Retina (tissue), 1 donor: ENCODE measurements at regions not wholly inside any gene's neighbourhood (a gene's known extent, or its start where the extent isn't known, plus 50 kb on each side); places are given as distances from the start of the nearest gene placed in this dataset.
"Not testable (repeated sequence)": the region's sequence is repeated elsewhere in the genome, so short reads cannot be mapped to it uniquely, and the experiment has no call there.

Experiments used
- DNase-seq: peaks from one replicate; pipeline ENCODE4 v3.0.0-alpha.2; 2016

- no peak for DNase-seq
Observed at GRCh38 chr3:154973851-154974250, 106.3 kb upstream of the MME start.

GRCh38 chr3:154972951-154973350 is 107.2 kb upstream of the MME start:
- no peak for DNase-seq

DNA sequence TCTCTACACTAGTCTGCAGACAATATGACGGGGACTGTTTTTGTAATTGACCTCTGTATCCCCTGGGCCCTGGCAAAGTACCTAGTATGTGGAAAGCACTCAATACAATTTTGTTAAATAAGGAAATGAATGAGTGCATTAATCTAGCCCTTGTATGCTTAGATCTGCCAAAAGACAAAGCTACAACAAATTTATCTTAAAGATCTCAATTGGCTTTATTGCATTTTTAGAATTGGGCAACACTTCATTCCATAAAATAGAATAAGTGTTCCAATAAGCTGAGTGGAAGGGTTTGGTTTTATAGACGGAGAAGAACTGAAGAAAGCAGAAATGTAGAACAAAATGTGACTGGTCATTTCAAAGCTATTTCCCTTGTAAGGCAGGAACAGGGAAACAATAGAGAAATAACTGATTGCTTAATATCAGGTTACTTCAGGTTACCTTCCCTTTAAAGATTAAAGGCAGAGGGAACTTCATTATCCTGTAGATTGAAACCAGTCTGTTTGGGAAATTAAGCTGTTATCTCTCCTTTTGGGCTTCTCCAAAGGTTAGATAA is 108.3 kb upstream of the MME start:
- DNase-seq, result no peak

DNA sequence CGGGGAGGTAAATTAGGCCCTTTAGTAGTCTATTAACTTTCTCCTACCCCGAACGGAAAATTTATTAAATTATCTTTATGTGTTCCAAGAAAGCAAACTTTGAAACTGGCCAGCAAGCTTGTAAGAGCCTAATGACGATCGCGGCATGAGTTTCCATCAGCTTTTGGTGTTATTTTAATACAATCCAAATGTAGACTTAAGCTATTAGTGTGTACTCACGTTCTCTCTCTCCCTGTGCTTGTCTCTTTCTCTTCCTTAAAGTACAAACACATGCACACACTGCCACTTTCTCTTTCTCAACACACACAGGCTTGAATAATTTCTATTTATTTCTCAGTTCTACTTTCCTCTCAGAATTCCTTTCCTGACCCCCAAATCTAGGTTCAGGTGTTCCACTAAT is 108.8 kb upstream of the MME start:
- no peak for DNase-seq

- DNase-seq, result no peak
Observed at GRCh38 chr3:154970797-154971196, 109.3 kb upstream of the MME start.

DNA sequence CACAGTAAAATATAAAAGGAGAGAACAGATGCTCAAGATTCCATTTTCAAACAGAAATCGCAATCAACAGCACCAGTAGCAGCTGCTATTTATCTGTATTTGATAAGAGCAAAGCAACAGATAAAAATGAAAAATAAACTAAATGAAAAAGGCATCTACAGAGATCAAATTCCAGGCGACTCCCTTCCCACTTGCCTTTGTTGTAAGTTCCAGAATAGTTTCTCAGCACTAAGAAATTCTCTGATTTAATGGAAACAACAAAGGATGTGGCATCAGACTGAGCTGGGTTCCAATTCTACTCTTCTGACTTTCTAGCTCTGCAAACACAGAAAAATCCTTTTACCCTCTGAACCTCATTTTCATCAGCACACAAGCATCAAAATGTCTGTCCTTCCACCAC is 110.8 kb upstream of the MME start:
- DNase-seq, result no peak

- no peak for DNase-seq
Observed at GRCh38 chr3:154967090-154967489, 113.0 kb upstream of the MME start.

DNA sequence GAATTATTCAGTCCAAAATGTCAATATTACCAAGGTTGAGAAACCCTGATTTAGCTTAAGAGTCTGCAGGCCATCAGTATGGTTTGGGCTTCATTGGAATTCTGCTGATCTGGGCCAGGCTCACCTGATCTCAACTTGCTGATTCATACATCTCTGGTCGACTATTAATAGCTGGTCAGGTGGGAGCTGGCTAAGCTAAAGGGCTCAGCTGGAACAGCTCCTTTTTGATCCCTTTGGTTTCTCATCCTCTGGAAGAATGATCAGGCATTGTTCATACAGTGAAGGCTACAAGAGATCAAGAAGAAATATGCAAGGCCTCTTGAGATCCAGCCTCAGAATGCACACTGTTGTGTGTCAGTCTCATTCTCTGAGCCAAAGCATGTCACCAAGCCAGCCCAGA is 123.3 kb upstream of the MME start:
- no peak for DNase-seq

DNA sequence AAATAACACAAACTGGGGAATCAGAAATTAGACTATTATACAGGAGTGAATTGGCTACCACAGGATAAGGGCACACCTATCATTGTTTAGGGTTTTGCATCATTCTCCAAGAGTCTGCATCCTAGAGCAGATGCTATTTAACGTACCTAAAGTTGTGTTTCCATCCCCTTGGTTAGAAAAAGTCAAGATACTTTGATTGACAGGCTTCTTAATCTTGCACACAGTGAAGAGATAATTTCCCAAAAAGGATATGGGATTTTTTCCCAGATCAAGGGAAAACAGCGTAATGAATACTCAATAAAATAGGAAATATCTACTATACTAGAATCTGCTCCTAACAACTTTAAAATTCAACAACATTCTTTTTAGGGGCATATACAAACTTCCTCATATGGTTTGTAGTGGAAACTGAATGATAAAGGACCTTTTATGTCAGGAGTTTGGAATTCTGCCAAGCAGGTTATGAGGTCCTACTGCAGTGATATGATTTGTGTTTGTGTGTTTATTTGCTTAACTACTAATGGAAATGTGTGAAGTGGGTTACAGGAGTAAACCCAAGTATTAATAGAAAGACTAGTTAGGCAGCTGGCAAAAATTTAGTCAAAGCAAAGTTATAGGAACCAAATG is 124.1 kb upstream of the MME start:
- no peak for DNase-seq

- no peak for DNase-seq
Observed at GRCh38 chr3:154954757-154955156, 125.4 kb upstream of the MME start.

DNA sequence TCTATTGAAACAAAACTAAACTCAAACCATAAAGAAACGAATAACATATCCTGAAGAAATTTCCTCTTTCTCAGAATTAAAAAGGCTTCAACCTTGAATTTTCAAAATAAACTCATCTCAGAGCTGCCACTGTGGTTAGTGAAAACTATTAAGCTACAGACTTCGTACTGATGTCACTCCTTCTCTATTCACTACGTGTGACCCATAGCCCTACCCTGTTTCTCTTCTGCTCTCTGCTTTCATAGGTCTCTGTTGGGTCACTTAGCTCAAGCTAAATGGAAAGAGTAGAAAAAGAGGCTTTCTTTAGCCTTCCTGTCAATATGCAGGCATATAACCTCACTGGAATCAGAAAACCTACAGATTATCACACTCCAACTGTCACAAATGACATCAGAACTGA is 126.6 kb upstream of the MME start:
- no peak for DNase-seq

GRCh38 chr3:154952553-154952952 is 127.6 kb upstream of the MME start:
- no peak for DNase-seq

- no peak for DNase-seq
Observed at GRCh38 chr3:154943981-154944380, 136.1 kb upstream of the MME start.

GRCh38 chr3:154942827-154943226 is 137.3 kb upstream of the MME start:
- no peak for DNase-seq

DNA sequence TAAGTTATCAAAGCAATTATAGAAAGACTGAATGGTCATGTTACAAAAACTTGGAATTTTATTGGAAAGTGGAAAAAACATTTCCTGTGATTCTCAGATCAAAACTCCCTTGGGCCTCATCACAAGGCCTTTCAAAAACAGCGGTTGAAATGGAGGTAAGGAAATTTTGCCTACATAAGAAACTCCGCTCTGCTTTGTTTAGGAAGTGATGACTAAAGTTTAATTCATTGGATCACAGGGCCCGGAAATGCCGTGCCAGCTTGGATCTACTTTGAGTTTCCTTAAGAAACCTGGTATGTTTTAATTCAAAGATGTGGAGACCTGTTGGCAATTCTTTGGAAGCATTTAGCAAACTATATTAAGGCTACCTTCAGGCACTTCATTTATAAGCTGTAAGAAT is 143.9 kb upstream of the MME start:
- no peak for DNase-seq

DNA sequence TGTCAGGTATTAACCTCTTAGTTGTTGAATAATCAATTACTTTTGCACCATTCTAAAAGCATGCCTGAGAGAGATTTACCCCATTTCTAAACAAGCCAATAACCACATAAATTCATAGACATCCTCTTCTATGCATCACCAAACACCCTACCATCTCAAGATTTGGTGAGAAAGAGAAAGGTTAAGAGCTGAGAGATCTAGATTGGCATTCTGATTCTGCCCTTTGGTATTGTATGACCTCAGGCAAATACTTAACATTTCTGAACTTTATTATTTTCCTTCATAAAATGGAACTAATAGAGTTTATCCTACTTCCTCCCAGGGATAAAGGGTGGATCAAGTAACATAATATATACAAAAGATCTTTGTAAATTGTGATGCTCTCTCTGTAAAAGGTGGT is 146.5 kb upstream of the MME start:
- no peak for DNase-seq

- no peak for DNase-seq
Observed at GRCh38 chr3:154932633-154933032, 147.5 kb upstream of the MME start.

DNA sequence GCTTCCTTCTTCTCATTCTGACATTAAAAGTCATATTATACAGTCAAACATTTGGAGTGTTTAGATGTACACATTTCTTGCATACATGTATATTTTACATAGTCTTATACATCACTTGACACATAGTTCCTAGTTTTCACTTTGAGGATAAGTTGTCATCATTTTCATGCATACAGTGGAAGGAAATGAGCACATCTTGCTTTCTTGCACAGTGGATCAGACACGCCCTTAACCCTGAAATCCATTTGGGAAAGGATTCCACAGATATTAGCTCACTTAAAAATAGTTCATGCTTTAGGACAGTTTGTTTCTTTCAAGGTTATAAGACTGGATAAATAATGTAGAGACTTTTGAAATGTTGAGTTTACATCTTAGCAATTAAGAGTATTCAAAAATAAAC is 148.6 kb upstream of the MME start:
- DNase-seq, result no peak

GRCh38 chr3:154926721-154927120 is 153.4 kb upstream of the MME start:
- no peak for DNase-seq

DNA sequence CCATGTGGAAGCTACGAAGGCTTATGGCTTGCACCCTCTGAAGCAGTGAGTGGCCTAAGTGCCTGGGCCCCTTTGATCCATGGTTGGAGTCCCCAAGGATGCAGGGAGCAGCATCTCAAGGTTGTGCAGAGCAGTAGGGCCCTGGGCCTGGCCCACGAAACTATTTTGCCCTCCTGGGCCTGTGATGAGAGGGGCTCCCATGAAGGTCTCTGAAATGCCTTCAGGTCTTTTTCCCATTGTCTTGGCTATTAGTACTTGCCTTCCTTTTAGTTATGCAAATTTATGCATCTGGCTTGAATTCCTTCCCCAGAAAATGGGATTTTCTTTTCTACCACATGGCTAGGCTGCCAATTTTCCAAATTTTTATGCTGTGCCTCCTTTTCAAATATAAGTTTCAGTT is 158.8 kb upstream of the MME start:
- DNase-seq, result no peak

GRCh38 chr3:154919226-154919625 is 160.9 kb upstream of the MME start:
- no peak for DNase-seq

- DNase-seq, result peak; percentile 4
Observed at GRCh38 chr3:154904328-154904727, 175.8 kb upstream of the MME start.

GRCh38 chr3:154902495-154902894 is 177.6 kb upstream of the MME start:
- not testable (repeated sequence) for DNase-seq

DNA sequence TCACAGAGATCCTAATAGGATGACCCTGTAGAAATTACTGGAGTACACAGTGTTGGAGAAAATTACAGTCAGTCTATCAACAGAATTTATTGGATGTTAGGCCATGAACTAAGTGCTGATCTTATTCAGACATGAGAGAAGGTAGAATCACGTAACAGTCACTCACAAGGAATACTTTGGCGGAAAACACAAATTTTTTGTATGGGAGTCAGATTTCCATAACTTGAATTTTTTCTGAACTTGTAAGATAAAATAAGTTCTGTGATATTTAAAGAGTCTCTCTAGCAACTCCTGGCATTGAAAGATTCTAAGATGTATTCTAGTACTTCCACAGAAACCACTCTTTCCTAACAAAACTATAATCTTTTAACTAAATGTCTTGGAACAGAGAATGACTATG is 178.8 kb upstream of the MME start:
- no peak for DNase-seq

DNA sequence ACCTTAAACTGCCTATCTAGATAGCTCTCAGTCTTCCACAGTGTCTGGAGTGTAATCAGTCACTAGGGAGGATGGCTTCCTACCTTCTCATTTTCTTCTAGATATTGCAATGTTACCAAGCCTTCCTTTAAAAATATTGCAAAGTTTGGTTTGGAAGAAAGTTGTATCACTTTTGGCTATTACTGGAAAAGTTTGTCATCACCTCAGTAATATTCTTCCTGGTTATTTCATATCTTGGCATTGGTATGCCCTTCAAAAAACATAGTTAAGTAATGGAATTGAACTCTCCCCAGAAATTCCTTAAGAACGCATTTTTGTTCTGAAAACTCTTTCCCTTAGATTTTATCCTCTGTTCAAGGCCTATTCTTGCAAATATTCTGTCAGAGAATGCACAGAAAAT is 179.3 kb upstream of the MME start:
- no peak for DNase-seq
